CD1c-positive myeloid dendritic cell (primary cell): ENCODE measurements at regions not wholly inside any gene's neighbourhood (a gene's known extent, or its start where the extent isn't known, plus 50 kb on each side); places are given as distances from the start of the nearest gene placed in this dataset.

Source experiments
- DNase-seq: peaks from one replicate; pipeline ENCODE4 v3.0.0-alpha.2; 2016; ENCODE audit errors: extremely low spot score

DNA sequence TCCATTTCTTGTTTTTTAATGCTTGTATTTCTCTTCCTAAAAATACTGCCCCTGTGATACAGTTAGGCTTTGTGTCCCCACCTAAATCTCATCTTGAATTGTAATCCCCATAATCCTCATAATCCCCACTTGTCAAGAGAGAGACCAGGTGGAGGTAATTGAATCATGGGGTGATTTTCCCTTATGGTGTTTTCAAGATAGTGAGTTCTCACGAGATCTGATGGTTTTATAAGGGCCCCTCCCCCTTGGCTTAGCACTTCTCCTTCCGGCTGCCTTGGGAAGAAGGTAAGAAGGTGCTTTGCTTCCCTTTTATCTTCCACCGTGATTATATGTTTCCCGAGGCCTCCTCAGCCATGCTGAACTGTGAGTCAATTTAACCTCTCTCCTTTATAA is 227.4 kb downstream of the MAN2A1 start:
- no peak for DNase-seq

- DNase-seq = no peak
Measured at GRCh38 chr5:109917966-109918365, 228.2 kb downstream of the MAN2A1 start.

- no peak for DNase-seq
Measured at GRCh38 chr5:109920736-109921135, 231.0 kb downstream of the MAN2A1 start.

DNA sequence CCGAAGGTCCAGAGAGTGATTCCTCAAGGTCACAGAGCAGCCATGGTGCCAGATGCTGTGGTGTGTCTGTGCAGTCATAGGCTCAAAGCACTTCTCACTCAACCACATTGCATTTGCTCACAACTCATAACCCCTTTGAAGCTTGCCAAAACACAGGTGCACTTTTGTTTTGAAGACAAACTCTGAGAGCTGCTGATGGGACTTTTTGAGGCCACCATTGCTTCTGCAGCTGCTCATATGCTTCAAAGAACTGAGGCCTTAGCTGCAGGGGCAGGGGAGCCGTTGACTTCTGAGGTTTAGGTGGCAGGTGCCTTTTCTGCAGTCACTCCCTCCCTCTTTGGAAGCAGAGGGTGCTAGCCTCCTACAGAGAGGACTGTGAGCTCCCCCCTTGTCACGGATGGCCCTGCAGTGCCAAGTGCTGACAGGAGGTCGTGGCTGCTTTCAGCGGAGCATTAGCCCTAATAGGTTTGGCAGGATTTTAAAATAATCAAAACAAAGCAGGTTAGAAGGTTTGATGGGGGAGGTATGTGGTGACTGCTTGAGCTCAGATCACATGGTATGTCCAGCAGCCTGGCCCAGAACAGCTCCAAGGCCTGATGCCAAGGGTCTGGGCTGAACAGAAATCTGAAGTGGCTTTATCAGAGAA is 232.1 kb downstream of the MAN2A1 start:
- DNase-seq = peak; percentile 5

DNA sequence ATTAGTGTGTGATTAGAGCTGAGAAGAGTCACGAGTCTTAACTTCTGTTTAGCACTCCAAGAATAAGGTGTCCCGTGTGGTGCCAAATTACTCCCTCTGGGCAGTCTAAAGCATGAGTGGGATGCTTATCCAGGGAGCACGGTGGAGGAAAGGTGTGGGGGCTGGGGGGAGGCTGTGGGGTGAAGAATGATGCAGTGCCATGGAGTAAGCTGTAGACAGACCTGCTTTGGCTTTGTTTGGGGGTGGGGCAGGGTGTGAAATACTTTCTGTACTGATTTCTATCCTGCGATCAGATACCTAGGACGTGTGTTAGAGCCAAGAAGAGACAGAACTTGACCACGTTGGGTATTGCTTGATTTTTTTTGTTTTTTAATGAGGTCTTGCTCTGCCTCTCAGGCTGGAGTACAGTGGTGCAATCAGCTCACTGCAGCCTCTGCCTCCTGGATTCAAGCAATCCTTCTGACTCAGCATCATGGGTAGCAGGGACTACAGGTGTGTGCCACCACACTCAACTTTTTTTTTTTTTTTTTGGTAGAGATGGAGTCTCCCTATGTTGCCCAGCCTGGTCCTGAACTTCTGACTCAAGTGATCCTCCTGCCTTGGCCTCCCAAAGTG is 232.8 kb downstream of the MAN2A1 start:
- no peak for DNase-seq

DNA sequence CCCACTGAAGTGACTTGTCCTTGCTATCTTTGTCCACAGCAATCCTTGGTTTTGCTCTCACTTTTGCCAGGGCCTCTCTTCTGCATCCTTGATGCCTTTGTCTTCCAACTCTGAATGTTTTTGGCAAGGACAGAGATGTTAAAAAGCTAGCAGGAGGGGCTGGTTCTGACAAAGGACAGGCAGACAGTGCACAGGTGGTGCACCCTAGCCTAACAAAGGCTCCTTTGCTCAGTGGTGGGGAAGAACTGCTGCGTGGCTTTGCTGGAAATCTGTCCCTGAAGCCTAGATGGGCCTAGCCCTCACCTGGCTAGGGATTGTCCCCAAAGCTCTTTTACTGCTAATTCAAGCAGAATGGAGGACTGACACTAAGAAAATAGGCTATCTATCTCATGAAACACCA is 233.5 kb downstream of the MAN2A1 start:
- DNase-seq = no peak

GRCh38 chr5:109924237-109925107 is 234.7 kb downstream of the MAN2A1 start:
- DNase-seq = no peak

- DNase-seq = no peak
Measured at GRCh38 chr5:109927639-109928038, 237.9 kb downstream of the MAN2A1 start.

DNA sequence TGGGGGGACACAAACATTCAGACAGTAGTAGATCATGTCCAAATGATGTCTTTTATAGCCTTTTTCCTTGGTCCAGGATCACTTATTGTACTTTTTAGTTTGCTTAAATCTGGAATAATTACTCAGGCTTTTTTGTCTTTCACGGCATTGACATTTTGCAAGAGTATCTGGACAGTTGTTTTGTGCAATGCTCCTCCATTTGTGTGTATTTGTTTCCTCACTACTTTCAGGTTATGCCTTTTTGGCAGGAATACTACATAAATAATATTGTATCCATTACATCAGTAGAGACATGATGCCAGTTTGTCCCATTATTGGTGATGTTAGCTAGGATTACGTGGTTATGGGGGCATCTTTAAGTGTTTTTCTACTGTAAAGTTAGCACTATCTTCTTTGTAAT is 238.3 kb downstream of the MAN2A1 start:
- DNase-seq = no peak

GRCh38 chr5:109928811-109929210 is 239.1 kb downstream of the MAN2A1 start:
- DNase-seq = no peak

GRCh38 chr5:109929376-109929775 is 239.6 kb downstream of the MAN2A1 start:
- DNase-seq = no peak

- no peak for DNase-seq
Measured at GRCh38 chr5:109929911-109930310, 240.2 kb downstream of the MAN2A1 start.

GRCh38 chr5:109931049-109931780 is 241.5 kb downstream of the MAN2A1 start:
- DNase-seq = no peak

DNA sequence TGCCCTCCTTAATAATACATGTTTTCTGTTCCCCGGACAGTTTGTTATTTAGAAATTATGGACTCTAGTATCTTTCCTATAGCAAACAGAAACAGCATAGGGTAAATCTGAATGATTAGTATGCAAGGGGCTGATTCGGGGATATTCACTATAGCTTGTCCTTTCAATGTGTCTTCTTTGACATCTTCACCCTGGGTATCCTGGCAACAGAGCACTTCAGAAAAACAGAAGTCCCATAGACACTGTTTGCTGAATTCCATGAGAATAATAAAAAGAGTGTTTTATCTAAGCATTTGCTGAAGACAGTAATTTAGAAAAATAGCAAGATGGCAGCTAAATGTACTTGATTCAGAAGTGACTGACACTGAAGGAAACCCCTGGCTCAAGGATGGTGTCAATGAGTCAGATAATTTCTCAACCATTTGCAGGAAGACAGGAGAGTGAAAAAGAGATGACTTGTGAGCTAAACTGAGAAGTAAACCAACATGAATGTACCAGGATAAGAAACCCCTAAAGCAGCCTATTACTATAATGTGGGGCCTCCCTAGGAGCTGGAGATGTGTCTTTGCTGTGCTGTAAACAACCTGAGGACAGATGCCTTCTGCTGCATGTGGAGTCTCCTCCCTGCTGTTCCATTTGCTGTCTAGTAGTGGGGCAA is 246.2 kb downstream of the MAN2A1 start:
- DNase-seq = no peak

GRCh38 chr5:109936996-109937395 is 247.3 kb downstream of the MAN2A1 start:
- no peak for DNase-seq

DNA sequence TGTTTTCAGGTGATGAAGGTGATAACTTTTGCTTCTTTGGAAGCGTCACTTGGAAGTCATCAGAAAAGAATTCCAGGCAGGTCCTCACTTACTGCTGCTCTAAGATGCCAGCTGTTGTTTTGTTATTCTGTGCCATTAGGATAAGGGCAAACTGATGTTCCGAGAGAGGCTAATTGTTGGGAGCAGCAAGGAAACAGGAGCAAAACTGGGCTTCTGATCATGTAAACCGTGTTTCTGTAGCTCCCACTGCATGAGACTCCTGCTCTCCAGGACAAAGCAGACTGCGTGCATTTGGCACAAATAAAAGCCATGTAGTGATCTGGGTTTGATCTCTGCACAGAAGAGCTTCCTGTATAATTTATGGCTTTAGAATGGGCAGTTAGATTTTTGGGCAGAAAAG is 248.2 kb downstream of the MAN2A1 start:
- DNase-seq = no peak

DNA sequence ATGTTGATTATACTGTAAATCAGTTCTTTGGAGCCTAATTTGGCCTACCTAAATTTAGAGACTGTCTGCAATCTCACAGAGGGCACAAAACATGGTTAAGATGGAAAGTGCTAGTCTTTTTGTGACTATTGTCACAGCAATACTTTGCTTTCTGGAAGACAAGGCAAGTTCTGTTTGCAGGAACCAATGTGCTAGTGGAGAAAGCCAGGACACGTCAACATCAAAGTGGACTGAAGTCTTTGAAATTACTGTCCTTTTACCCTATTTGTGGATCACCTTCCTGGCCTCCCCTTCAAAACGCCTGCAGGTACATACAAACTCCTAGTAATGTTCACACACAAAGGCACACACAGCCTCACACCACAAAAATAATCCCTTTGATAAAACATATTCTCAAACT is 248.7 kb downstream of the MAN2A1 start:
- no peak for DNase-seq

GRCh38 chr5:109939116-109939682 is 249.5 kb downstream of the MAN2A1 start:
- DNase-seq = no peak

- DNase-seq = no peak
Measured at GRCh38 chr5:109942646-109943045, 252.9 kb downstream of the MAN2A1 start.

DNA sequence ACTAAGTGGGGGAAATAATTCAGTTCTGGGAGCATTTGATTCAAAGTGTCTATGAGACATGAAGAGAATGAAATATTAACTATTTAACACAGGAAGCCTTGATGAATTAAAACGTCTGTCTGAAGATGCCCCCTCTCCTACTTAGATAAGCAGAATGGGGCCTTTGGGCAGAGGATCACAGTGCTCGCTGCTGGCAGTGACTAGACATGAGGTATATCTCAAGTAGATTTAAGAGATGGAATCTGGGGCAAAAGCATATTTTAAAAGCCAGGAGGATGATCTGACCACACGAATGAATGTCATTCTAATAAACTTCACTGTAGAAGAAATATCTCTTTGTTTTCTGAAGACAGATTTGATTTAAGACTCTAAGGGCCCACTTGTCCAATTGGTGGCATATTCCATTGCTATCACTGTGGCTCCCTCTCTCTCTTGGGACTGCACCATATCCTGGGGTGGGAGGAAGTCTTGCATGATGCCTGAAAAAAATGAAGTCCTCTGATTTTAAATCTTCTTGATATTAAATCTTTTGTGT is 254.0 kb downstream of the MAN2A1 start:
- no peak for DNase-seq

GRCh38 chr5:109944461-109944860 is 254.7 kb downstream of the MAN2A1 start:
- DNase-seq = no peak
